ENCODE measurements at regions not wholly inside any gene's neighbourhood (a gene's known extent, or its start where the extent isn't known, plus 50 kb on each side); places are given as distances from the start of the nearest gene placed in this dataset.

GRCh38 chr11:95586155-95586554, 203.4 kb downstream of the FAM76B start:
- TF ChIP-seq, protein P1, sequence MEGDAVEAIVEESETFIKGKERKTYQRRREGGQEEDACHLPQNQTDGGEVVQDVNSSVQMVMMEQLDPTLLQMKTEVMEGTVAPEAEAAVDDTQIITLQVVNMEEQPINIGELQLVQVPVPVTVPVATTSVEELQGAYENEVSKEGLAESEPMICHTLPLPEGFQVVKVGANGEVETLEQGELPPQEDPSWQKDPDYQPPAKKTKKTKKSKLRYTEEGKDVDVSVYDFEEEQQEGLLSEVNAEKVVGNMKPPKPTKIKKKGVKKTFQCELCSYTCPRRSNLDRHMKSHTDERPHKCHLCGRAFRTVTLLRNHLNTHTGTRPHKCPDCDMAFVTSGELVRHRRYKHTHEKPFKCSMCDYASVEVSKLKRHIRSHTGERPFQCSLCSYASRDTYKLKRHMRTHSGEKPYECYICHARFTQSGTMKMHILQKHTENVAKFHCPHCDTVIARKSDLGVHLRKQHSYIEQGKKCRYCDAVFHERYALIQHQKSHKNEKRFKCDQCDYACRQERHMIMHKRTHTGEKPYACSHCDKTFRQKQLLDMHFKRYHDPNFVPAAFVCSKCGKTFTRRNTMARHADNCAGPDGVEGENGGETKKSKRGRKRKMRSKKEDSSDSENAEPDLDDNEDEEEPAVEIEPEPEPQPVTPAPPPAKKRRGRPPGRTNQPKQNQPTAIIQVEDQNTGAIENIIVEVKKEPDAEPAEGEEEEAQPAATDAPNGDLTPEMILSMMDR (IDR thresholded peaks at IDR 0.05), result no peak
- no peak for TF ChIP-seq POLR2A (IDR thresholded peaks at IDR 0.05)
